ENCODE measurements at regions not wholly inside any gene's neighbourhood (a gene's known extent, or its start where the extent isn't known, plus 50 kb on each side); places are given as distances from the start of the nearest gene placed in this dataset.

DNA sequence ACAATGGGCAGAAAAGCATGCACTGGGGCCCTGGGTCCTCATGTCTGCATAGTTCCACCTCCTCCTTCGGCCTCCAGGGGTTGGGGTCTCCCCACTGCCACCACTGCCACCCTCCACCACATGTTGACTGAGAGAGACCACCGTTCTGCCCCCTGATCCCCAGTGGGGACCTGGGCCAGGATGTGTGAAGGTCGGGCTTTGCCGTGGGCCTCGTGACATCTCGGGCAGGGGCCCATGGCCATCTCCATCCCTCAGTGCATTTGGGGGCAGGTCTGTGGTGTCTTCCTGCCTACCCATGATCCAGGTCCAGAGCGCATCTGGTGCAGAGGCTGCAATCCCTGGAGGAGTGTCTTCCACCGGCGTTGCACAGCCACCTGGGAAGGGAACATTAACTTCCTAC lies 166.8 kb upstream of the POU3F3 start:
- TF ChIP-seq POLR2AphosphoS5 (IDR thresholded peaks at IDR 0.05; ENCODE audit: borderline replicate concordance, low read depth, low read length) (no peak), EZH2 (IDR thresholded peaks at IDR 0.05) (no peak), FOXP2 (optimal IDR thresholded peaks at IDR 0.05; ENCODE audit: control extremely low read depth, extremely low read length, insufficient read depth) (no peak)

Measured in SK-N-MC (cell line).